HepG2 (cell line): ENCODE measurements at regions not wholly inside any gene's neighbourhood (a gene's known extent, or its start where the extent isn't known, plus 50 kb on each side); places are given as distances from the start of the nearest gene placed in this dataset.

ENCODE experiments used
- ATAC-seq: fragments of 200-7000 bp; cut with Tn5 transposase; 3 replicates; pipeline ENCODE4 v1.9.1; 2020; ENCODE audit warnings: mild to moderate bottlenecking, moderate library complexity
- BruUV-seq: library from RNA; stranded (reverse); fragments of 400-500 nt; replicated peaks from 2 replicates; lab custom pipeline; 2021; lab: Mats Ljungman, UMichigan
- CTCF ChIA-PET: fragments of 300-600 bp; formaldehyde crosslinking; extraction: SDS; loops from one replicate; lab custom pipeline; 2021; ENCODE audit warnings: low total read pairs, inconsistent platforms, low intra/inter-chr PET ratio; lab: Yijun Ruan, JAX
- POLR2A ChIA-PET: fragments of 350-600 bp; sonication (Branson Sonifier 250); formaldehyde crosslinking; loops from one replicate; lab custom pipeline; 2020; ENCODE audit warnings: antibody characterized with exemption, inconsistent platforms; lab: Yijun Ruan, JAX
- DNase-seq: peaks from one replicate; pipeline ENCODE4 v3.0.0-alpha.2; 2015; ENCODE audit warnings: low spot score
- FAIRE-seq: peaks from 3 replicates; lab custom pipeline; 2011; peaks lifted over from hg19 to GRCh38; lab: Jason Lieb, UNC
- H2AFZ ChIP-seq: one replicate; pipeline ENCODE4 v1.6.1; 2011; ENCODE audit warnings: low read length, inconsistent platforms
- H3K27ac ChIP-seq: fragments of 300-600 bp; 3 replicates; pipeline ENCODE4 v1.8.0; 2011; ENCODE audit warnings: mixed run types, mild to moderate bottlenecking, mixed read lengths, low read length, inconsistent platforms; ENCODE audit not compliant: insufficient read depth; ENCODE audit errors: extremely low read length
- H3K27me3 ChIP-seq, 2 experiments: fragments of 200-600 bp in 1 of 2; 2 replicates in 1 of 2; 3 replicates in 1 of 2; pipeline versions ENCODE4 v1.6.0 to v1.8.0; 2011; ENCODE audit warnings: low read length in 2 of 2, mild to moderate bottlenecking in 2 of 2, moderate library complexity in 2 of 2, inconsistent platforms in 1 of 2; ENCODE audit not compliant: insufficient read depth in 2 of 2, control insufficient read depth in 1 of 2
- H3K36me3 ChIP-seq, 2 experiments: fragments of 200-600 bp in 1 of 2; replicated peaks in 1 of 2; 2 replicates in 1 of 2; 3 replicates in 1 of 2; pipeline versions ENCODE4 v1.5.1 to v1.8.0; 2011; ENCODE audit warnings: low read length in 2 of 2, inconsistent platforms in 1 of 2; ENCODE audit not compliant: insufficient read depth in 2 of 2, control insufficient read depth in 1 of 2
- H3K4me1 ChIP-seq: 2 replicates; pipeline ENCODE4 v1.5.1; 2012; ENCODE audit warnings: low read length, inconsistent platforms; ENCODE audit not compliant: insufficient read depth
- H3K4me2 ChIP-seq: 2 replicates; pipeline ENCODE4 v1.6.0; 2011; ENCODE audit warnings: low read depth, low read length, inconsistent platforms
- H3K4me3 ChIP-seq, 3 experiments: fragments of 200-600 bp in 1 of 3; sonication (generic), shearing (Covaris generic) in 1 of 3; replicated peaks in 1 of 3; 2 replicates each; pipeline ENCODE4 v1.5.1; 2011 to 2016; ENCODE audit warnings: low read length in 3 of 3, inconsistent platforms in 2 of 3, low read depth in 2 of 3, mild to moderate bottlenecking in 2 of 3, control low read depth in 1 of 3, mixed read lengths in 1 of 3; ENCODE audit not compliant: insufficient read depth in 1 of 3
- H3K79me2 ChIP-seq: one replicate; pipeline ENCODE4 v1.6.1; 2011; ENCODE audit warnings: low read length, inconsistent platforms; ENCODE audit not compliant: insufficient read depth
- H3K9ac ChIP-seq: 2 replicates; pipeline ENCODE4 v1.6.0; 2011; ENCODE audit warnings: mild to moderate bottlenecking, low read depth, low read length, inconsistent platforms; ENCODE audit not compliant: insufficient read depth
- H3K9me3 ChIP-seq: 2 replicates; pipeline ENCODE4 v1.5.1; 2012; ENCODE audit warnings: mild to moderate bottlenecking, low read length
- H4K20me1 ChIP-seq: 2 replicates; pipeline ENCODE4 v1.6.0; 2011; ENCODE audit warnings: inconsistent platforms, mild to moderate bottlenecking, low read length, moderate library complexity; ENCODE audit not compliant: insufficient read depth
- ATAD3A ChIP-seq: sonication (generic); formaldehyde crosslinking; IDR thresholded peaks from 2 replicates; pipeline ENCODE4 v1.4.0; 2020; ENCODE audit warnings: missing genetic modification reagents
- CHD4 ChIP-seq: fragments of 200-600 bp; sonication (generic); IDR thresholded peaks from 2 replicates; pipeline ENCODE4 v1.7.0; 2017; ENCODE audit warnings: mild to moderate bottlenecking, low read length, borderline replicate concordance
- DNMT1 ChIP-seq: sonication (generic); formaldehyde crosslinking; IDR thresholded peaks from 2 replicates; pipeline ENCODE4 v1.5.1; 2020; ENCODE audit warnings: mild to moderate bottlenecking, missing genetic modification reagents
- HMG20A ChIP-seq: IDR thresholded peaks from 2 replicates; pipeline ENCODE4 v1.6.1; 2016; ENCODE audit warnings: borderline replicate concordance
- HOXD1 ChIP-seq: sonication (generic); formaldehyde crosslinking; IDR thresholded peaks from 2 replicates; pipeline ENCODE4 v1.5.0; 2020; ENCODE audit warnings: missing genetic modification reagents
- KMT2A ChIP-seq: sonication (generic); formaldehyde crosslinking; IDR thresholded peaks from 2 replicates; pipeline ENCODE4 v1.4.0; 2020; ENCODE audit warnings: missing genetic modification reagents
- MED1 ChIP-seq: sonication (generic); formaldehyde crosslinking; IDR thresholded peaks from 2 replicates; pipeline ENCODE4 v1.4.0; 2020; ENCODE audit warnings: missing genetic modification reagents
- PRMT3 ChIP-seq: sonication (generic); formaldehyde crosslinking; IDR thresholded peaks from 2 replicates; pipeline ENCODE4 v1.8.1; 2022; ENCODE audit warnings: low read depth, mild to moderate bottlenecking, moderate library complexity, missing genetic modification reagents, borderline replicate concordance
- SP1 ChIP-seq, 2 experiments: fragments of 450-650 bp in 1 of 2; sonication (generic) in 1 of 2; formaldehyde crosslinking in 1 of 2; IDR thresholded peaks; 2 replicates each; pipeline versions ENCODE4 v1.4.0 to v1.6.1; 2016 to 2020; ENCODE audit warnings: missing genetic modification reagents in 1 of 2
- TCF7 ChIP-seq: sonication (generic); IDR thresholded peaks from 2 replicates; pipeline ENCODE4 v1.6.1; 2016; ENCODE audit warnings: antibody characterized with exemption, low read depth
- ZFYVE20 ChIP-seq: sonication (generic); formaldehyde crosslinking; IDR thresholded peaks from 2 replicates; pipeline ENCODE4 v1.8.0; 2023; ENCODE audit warnings: low read depth, mild to moderate bottlenecking, moderate library complexity, missing genetic modification reagents, borderline replicate concordance
- ZNF225 ChIP-seq: sonication (generic); formaldehyde crosslinking; IDR thresholded peaks from 2 replicates; pipeline ENCODE4 v1.4.0; 2020; ENCODE audit warnings: mild to moderate bottlenecking, missing genetic modification reagents
- ZNF274 ChIP-seq: sonication (generic); formaldehyde crosslinking; IDR thresholded peaks from 2 replicates; pipeline ENCODE4 v1.5.1; 2020; ENCODE audit warnings: mild to moderate bottlenecking, missing genetic modification reagents
- ZNF563 ChIP-seq: sonication (generic); formaldehyde crosslinking; IDR thresholded peaks from 2 replicates; pipeline ENCODE4 v1.8.0; 2022; ENCODE audit warnings: mild to moderate bottlenecking, moderate library complexity, missing genetic modification reagents
- ZNF747 ChIP-seq: sonication (generic); formaldehyde crosslinking; IDR thresholded peaks from 2 replicates; pipeline ENCODE4 v1.8.1; 2023; ENCODE audit warnings: missing genetic modification reagents, mild to moderate bottlenecking, borderline replicate concordance
- ZSCAN29 ChIP-seq: sonication (generic); formaldehyde crosslinking; conservative IDR thresholded peaks from 2 replicates; pipeline ENCODE4 v1.4.0; 2020; ENCODE audit warnings: mild to moderate bottlenecking, missing genetic modification reagents
- WGBS: methylation state at CpG from one replicate; pipeline ENCODE4 v1.1.6; 2017; ENCODE audit warnings: low lambda C conversion rate; 5-methylcytosine and 5-hydroxymethylcytosine counted together
- in situ Hi-C: cut with HindIII; loops from 2 replicates; pipeline ENCODE4 v1.10.0; 2017; ENCODE audit warnings: low pct_unique_long_range_greater_than_20kb; ENCODE audit not compliant: extremely low pct_ligation_motif_present
- intact Hi-C: fragments of 100-400 bp; cut with micrococcal nuclease; formaldehyde crosslinking; loops from one replicate; pipeline ENCODE4 v1.10.0; 2022; ENCODE audit not compliant: unreplicated experiment
- TF ChIP-seq, protein P1 (sequence below): sonication (generic); formaldehyde crosslinking; IDR thresholded peaks from 2 replicates; pipeline ENCODE4 v1.5.0; 2020; ENCODE audit warnings: mild to moderate bottlenecking, missing genetic modification reagents
- TF ChIP-seq, protein P2 (sequence below): sonication (generic); formaldehyde crosslinking; IDR thresholded peaks from 2 replicates; pipeline ENCODE4 v1.5.1; 2020; ENCODE audit warnings: mild to moderate bottlenecking, moderate library complexity, missing genetic modification reagents

DNA sequence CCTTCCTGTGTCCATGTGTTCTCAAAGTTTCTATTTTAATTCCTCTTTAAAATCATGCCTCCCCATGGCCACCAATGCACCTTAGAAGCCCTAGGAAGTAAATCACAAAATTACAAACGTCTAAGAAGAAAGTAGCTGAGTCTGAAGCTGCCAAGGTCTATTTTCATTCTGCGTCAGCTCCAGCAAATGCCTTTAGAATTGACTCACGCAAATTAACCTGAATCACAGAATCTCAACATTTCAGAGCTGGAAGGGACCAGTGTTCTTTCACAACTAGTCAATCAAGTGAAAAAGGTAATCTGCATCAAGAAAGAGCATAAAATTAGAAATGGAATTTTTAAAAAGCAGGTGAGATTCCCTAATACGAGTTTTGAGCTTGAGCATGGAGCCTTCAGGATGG, 1017.6 kb downstream of the SORCS3 start:
- CTCF ChIA-PET, result no interaction called here
- no peak overlapping the region for H3K4me3 ChIP-seq
- no peak overlapping the region for H2AFZ ChIP-seq
- H3K79me2 ChIP-seq, result no peaks in the 10 kb centered on the region
- ATAC-seq (no peak), FAIRE-seq (no peak), DNase-seq (no peak)
- intact Hi-C loops, result no loop called here
- H3K27me3 ChIP-seq, result no peaks in the 10 kb centered on the region; a peak in 1 of 5 replicates
- H3K4me1 ChIP-seq, result no peaks in the 10 kb centered on the region
- peaks cover 60% of the 10 kb centered on the region for H3K9me3 ChIP-seq
- in situ Hi-C loops, result no loop called here
- H3K9ac ChIP-seq, result no peak overlapping the region
- H4K20me1 ChIP-seq, result no peaks in the 10 kb centered on the region
- TF ChIP-seq HMG20A, result no peak
- TF ChIP-seq SP1 (IDR thresholded peaks at IDR 0.05), result no peak
- TF ChIP-seq SP1 (CRISPR knock-in tag; IDR thresholded peaks at IDR 0.05), result no peak
- TF ChIP-seq, protein P1, sequence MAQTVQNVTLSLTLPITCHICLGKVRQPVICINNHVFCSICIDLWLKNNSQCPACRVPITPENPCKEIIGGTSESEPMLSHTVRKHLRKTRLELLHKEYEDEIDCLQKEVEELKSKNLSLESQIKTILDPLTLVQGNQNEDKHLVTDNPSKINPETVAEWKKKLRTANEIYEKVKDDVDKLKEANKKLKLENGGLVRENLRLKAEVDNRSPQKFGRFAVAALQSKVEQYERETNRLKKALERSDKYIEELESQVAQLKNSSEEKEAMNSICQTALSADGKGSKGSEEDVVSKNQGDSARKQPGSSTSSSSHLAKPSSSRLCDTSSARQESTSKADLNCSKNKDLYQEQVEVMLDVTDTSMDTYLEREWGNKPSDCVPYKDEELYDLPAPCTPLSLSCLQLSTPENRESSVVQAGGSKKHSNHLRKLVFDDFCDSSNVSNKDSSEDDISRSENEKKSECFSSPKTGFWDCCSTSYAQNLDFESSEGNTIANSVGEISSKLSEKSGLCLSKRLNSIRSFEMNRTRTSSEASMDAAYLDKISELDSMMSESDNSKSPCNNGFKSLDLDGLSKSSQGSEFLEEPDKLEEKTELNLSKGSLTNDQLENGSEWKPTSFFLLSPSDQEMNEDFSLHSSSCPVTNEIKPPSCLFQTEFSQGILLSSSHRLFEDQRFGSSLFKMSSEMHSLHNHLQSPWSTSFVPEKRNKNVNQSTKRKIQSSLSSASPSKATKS (CRISPR knock-in tag), result no peak
- TF ChIP-seq MED1 (CRISPR knock-in tag), result no peak
- no peak for TF ChIP-seq CHD4
- TF ChIP-seq DNMT1 (CRISPR knock-in tag), result no peak
- TF ChIP-seq ZSCAN29 (CRISPR knock-in tag), result no peak
- no peak for TF ChIP-seq HOXD1 (CRISPR knock-in tag)
- no peak for TF ChIP-seq ZNF563 (CRISPR knock-in tag)
- TF ChIP-seq, protein P2, sequence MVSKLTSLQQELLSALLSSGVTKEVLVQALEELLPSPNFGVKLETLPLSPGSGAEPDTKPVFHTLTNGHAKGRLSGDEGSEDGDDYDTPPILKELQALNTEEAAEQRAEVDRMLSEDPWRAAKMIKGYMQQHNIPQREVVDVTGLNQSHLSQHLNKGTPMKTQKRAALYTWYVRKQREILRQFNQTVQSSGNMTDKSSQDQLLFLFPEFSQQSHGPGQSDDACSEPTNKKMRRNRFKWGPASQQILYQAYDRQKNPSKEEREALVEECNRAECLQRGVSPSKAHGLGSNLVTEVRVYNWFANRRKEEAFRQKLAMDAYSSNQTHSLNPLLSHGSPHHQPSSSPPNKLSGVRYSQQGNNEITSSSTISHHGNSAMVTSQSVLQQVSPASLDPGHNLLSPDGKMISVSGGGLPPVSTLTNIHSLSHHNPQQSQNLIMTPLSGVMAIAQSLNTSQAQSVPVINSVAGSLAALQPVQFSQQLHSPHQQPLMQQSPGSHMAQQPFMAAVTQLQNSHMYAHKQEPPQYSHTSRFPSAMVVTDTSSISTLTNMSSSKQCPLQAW, result no peak
- no peak for TF ChIP-seq ATAD3A (CRISPR knock-in tag)
- no peak for TF ChIP-seq ZFYVE20 (CRISPR knock-in tag)
- TF ChIP-seq ZNF747 (CRISPR knock-in tag), result no peak
- TF ChIP-seq KMT2A (CRISPR knock-in tag), result no peak
- TF ChIP-seq PRMT3, result no peak
- no peak for TF ChIP-seq TCF7
- no peak for TF ChIP-seq ZNF274 (CRISPR knock-in tag)
- TF ChIP-seq ZNF225, result no peak
- H3K36me3 ChIP-seq, result no peaks in the 10 kb centered on the region
- H3K4me2 ChIP-seq, result no peak overlapping the region
- POLR2A ChIA-PET, result no interaction called here
- no peak overlapping the region for H3K27ac ChIP-seq
- WGBS, result 1% methylated on average over 4 of the region's 4 CpGs
- no TSS peak for BruUV-seq
